Astrocyte of the hippocampus (primary cell): ENCODE measurements at regions not wholly inside any gene's neighbourhood (a gene's known extent, or its start where the extent isn't known, plus 50 kb on each side); places are given as distances from the start of the nearest gene placed in this dataset.
"Not testable (repeated sequence)": the region's sequence is repeated elsewhere in the genome, so short reads cannot be mapped to it uniquely, and the experiment has no call there.

Experiments
- DNase-seq: peaks from one replicate; pipeline ENCODE4 v3.0.0; 2011; ENCODE audit warnings: low read depth, low spot score

- no peak for DNase-seq
Observed at GRCh38 chr11:109677231-109677630, 255.2 kb downstream of the C11orf87 start.

- DNase-seq: no peak
Observed at GRCh38 chr11:109677876-109678275, 255.9 kb downstream of the C11orf87 start.

- DNase-seq: peak; percentile 16
Observed at GRCh38 chr11:109680127-109680526, 258.1 kb downstream of the C11orf87 start.

DNA sequence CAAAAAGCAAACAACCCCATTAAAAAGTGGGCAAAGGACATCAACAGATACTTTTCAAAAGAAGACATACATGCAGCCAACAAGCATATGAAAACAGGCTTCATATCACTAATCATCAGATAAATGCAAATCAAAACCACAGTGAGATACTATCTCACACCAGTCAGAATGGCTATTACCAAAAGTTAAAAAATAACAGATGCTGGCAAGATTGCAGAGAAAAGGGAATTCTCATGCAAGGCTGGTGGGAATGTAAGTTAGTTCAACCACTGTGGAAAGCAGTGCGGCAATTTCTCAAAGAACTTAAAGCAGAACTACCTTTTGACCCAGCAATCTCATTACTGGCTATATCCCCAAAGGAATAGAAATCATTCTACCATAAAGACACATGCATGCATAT lies 260.8 kb downstream of the C11orf87 start:
- DNase-seq: not testable (repeated sequence)

DNA sequence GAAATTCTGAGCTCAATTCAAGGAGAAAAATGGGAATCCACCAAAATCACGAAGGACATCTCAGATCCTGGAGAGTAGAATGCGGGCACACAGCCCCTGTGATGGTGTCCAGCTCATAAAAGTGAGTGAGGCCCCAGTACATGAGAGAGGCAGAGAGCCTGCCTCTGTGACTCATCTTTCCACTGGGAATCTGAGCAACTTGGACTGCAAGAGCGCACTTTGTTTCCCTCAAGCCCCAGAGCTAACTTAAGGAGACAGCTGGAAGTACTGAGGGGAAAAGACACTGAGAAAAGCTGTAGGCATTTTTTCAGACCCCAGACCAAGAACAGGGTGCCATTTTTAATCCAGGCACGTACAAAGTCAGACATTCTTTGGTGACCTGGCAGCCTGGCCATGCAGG lies 273.7 kb downstream of the C11orf87 start:
- no peak for DNase-seq

DNA sequence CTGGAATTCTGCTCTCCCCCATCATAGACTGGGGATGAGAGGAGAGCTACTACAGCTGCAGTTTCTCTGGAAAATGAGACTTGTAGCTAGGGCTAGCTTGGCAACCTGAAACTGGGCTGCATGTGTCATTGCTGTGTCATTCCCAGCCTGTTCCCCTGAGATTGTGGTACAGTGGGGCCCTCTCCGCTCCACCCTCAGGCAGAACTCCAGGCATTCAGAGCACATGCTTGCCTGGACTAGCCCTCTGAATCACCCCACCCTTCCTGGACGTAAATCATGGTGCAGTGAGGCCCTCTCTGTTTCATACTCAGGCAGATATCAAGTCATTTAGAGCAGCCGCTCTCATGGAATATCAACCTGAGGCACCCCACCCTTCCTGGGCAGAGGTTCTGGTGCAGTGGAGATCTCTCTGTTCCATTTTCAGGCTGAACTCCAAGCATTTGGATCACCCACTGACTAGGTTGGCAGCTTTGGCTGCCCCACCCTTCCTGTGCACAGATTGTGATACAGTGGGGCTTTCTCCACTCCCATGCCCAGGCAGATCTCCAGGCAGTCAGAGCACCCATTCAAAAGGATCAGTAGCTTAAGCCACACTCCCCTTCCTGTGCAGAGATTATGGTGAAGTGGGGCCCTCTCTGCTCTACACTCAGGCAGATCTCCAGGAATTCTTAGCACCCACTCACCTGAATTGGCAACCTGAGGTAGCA lies 274.4 kb downstream of the C11orf87 start:
- DNase-seq: no peak

GRCh38 chr11:109697140-109697843 lies 275.3 kb downstream of the C11orf87 start:
- DNase-seq: peak; percentile 63

DNA sequence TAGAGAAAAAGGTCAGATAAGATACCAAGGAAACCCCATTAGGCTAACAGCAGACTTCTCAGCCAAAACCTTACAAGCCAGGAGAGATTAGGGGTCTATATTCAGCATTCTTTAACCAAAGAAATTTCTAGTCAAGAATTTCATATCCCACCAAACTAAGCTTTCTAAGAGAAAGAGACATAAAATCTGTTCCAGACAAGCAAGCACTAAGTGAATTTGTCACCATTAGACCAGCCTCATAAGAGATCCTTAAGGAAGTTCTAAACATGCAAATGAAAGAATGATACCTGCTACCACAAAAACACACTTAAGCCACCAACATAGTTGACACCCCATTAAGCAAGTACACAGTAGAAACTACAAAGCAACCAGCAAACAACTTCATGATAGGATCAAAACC lies 276.2 kb downstream of the C11orf87 start:
- no peak for DNase-seq

DNA sequence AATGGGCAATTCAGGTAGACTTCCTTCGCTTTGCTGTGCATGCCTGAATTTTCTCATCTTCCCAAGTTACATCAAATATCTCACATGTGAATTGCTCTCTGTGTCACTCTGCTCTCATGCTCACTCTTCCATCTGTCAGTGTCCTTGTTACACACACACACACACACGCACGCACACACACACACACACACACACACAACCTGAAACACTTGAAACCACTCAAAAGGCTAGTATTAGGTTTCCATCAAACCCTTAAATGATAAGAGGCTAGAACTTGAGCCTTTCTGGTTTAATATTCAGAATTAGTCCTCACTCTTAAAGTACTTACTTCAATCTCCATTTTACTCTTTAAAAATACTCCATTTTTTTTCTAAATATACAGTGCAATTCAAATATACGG lies 282.4 kb downstream of the C11orf87 start:
- no peak for DNase-seq

DNA sequence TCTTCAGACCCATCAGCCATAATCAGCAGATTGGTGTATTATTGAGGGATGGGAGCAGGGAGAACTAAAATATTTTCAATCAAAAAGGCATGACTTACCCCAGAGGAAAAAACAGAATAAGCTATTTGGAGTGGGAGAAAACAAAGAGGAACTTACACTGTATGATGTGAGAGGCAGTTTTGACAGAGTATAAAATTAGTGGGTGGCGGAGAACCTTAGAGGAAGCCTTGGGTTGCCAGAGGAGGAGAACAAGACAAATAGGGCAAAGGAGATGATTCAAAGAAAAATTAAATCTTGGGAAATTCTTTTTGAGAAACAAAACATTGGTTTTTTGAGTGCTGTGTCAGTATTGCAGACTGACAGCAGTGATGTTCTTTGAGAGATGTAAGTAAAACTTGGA lies 285.0 kb downstream of the C11orf87 start:
- DNase-seq: no peak

DNA sequence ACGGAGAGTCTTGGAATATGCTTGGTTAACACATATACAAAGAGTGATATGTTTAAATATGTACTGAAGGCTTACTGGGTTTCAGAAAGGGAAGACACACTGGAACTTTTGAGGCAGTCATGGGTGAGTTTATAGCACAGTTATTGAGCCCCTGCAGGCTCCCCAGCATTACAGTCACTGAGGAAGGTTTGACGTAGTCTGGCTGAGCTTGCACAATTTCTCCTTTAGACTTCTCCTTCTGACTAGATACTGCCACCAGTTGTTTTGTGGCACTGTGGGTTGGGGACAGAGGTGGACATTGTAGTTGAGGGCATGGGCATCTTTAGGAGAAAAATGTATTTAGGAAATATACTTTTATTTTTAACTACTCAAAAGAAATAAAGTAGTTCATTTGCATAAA lies 285.4 kb downstream of the C11orf87 start:
- no peak for DNase-seq

DNA sequence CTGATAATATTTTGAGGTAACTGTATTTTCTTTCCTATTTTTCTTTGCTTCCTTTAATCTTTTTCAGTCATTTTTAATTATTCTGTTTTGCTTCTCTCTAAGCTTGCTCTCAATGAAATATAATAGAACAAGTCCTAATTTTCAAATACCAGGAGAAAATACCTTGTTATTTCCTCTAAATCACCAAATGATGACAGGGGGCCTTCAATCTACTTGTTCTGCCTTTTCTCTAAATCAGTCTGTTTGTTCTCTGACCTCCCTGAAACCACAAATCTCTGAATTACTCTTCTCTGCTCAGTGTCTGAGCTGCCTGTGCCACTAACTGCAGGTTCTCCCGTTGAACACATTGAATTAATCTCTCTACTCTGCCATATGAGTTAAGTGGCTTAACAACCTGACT lies 286.2 kb downstream of the C11orf87 start:
- no peak for DNase-seq

GRCh38 chr11:109714444-109714843 lies 292.5 kb downstream of the C11orf87 start:
- DNase-seq: not testable (repeated sequence)

- not testable (repeated sequence) for DNase-seq
Observed at GRCh38 chr11:109715424-109715823, 293.4 kb downstream of the C11orf87 start.

DNA sequence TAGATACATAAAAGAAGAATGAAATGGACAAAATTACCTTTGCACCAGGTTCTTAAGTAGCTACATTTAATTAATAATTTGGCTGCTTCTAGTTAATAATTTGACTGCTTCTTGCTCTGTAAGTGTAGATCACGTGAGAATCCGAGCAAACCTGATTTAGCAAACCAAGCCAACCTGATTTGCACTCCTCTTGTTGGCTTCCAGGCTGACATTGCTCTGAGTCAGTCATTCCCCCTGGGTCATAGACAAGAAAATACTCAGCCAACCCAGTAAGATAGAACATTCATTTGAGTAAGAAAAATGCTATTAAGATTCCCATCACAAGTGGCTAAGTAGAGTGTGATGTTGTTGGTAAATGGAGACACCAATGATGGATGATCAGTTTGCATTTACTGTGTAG lies 304.1 kb downstream of the C11orf87 start:
- no peak for DNase-seq

GRCh38 chr11:109728056-109728455 lies 306.1 kb downstream of the C11orf87 start:
- peak; percentile 63 for DNase-seq

- no peak for DNase-seq
Observed at GRCh38 chr11:109729761-109730160, 307.8 kb downstream of the C11orf87 start.

DNA sequence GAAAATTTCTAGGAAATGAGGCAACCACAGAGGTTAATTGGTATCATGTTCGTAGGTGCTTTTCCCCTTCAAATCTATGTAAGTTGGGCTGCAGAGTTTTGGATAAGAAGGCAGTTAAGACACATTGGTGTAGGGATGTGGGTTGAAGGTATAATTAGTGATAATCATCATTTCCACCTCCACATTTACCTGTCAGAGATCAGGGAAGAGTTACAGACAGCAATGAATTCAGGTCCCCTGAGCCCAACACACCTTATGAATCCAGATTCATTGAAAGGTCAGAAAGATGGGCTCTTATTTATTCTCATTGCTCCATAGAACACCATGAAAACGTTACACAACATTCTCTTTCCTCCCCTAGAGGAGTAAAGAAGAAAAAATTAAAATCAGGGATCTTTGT lies 308.7 kb downstream of the C11orf87 start:
- no peak for DNase-seq

GRCh38 chr11:109731451-109731850 lies 309.5 kb downstream of the C11orf87 start:
- DNase-seq: peak; percentile 52

GRCh38 chr11:109733245-109733644 lies 311.3 kb downstream of the C11orf87 start:
- DNase-seq: peak; percentile 32

DNA sequence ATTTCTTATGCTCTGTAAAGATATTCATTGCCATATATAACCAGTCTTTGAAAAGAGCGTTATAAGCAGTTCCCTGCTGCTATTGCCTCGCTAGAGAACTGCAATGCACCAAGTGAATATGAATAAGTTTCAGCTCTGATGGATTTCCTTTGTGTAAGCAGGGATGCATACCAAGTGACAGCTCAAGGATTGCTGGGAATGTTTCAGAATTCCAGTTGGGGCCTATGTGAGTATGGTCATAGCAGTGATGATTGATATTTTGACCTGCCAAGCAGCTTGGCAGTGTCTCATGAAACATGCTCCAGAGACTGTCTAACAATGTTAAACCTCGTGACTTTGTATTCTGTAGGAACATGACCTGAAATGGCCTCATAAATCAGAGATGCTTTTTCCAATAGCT lies 312.6 kb downstream of the C11orf87 start:
- DNase-seq: peak; percentile 46

GRCh38 chr11:109735128-109735527 lies 313.1 kb downstream of the C11orf87 start:
- no peak for DNase-seq

- no peak for DNase-seq
Observed at GRCh38 chr11:109739379-109739778, 317.4 kb downstream of the C11orf87 start.
